ENCODE measurements at regions not wholly inside any gene's neighbourhood (a gene's known extent, or its start where the extent isn't known, plus 50 kb on each side); places are given as distances from the start of the nearest gene placed in this dataset.

- Mint-ChIP-seq H3K9me3 (no peaks in the 10 kb centered on the region), H3K27ac (no peak overlapping the region), H3K27me3 (no peaks in the 10 kb centered on the region), H3K4me1 (no peaks in the 10 kb centered on the region), H3K36me3 (no peaks in the 10 kb centered on the region), H3K4me3 (no peak overlapping the region)
Observed at GRCh38 chr12:25023808-25024207, 74.9 kb upstream of the BCAT1 start.

- no peak overlapping the region for H3K27ac Mint-ChIP-seq
- H3K27me3 Mint-ChIP-seq = no peaks in the 10 kb centered on the region
- no peaks in the 10 kb centered on the region for H3K4me1 Mint-ChIP-seq
- no peaks in the 10 kb centered on the region for H3K9me3 Mint-ChIP-seq
- no peak overlapping the region for H3K4me3 Mint-ChIP-seq
- H3K36me3 Mint-ChIP-seq = no peaks in the 10 kb centered on the region
Observed at GRCh38 chr12:25020621-25021243, 71.8 kb upstream of the BCAT1 start.

- Mint-ChIP-seq H3K4me1 (no peaks in the 10 kb centered on the region), H3K27ac (no peak overlapping the region), H3K4me3 (no peak overlapping the region), H3K27me3 (no peaks in the 10 kb centered on the region), H3K36me3 (no peaks in the 10 kb centered on the region), H3K9me3 (no peaks in the 10 kb centered on the region)
Observed at GRCh38 chr12:25018146-25018545, 69.2 kb upstream of the BCAT1 start.

- Mint-ChIP-seq H3K27me3 (no peaks in the 10 kb centered on the region), H3K36me3 (no peaks in the 10 kb centered on the region), H3K4me3 (no peak overlapping the region), H3K9me3 (no peaks in the 10 kb centered on the region), H3K27ac (no peak overlapping the region), H3K4me1 (no peaks in the 10 kb centered on the region)
Observed at GRCh38 chr12:25017336-25017735, 68.4 kb upstream of the BCAT1 start.

GRCh38 chr12:25014961-25015360, 66.1 kb upstream of the BCAT1 start:
- no peaks in the 10 kb centered on the region for H3K4me1 Mint-ChIP-seq
- H3K27me3 Mint-ChIP-seq = no peaks in the 10 kb centered on the region
- no peak overlapping the region for H3K27ac Mint-ChIP-seq

GRCh38 chr12:25013061-25013460, 64.2 kb upstream of the BCAT1 start:
- no peak overlapping the region for H3K27ac Mint-ChIP-seq
- no peaks in the 10 kb centered on the region for H3K36me3 Mint-ChIP-seq
- H3K9me3 Mint-ChIP-seq = no peaks in the 10 kb centered on the region
- no peak overlapping the region for H3K4me3 Mint-ChIP-seq
- no peaks in the 10 kb centered on the region for H3K4me1 Mint-ChIP-seq
- H3K27me3 Mint-ChIP-seq = no peaks in the 10 kb centered on the region

More at GRCh38 chr12:25014961-25015360, 66.1 kb upstream of the BCAT1 start:
- H3K9me3 Mint-ChIP-seq = no peaks in the 10 kb centered on the region
- no peak overlapping the region for H3K4me3 Mint-ChIP-seq
- H3K36me3 Mint-ChIP-seq = no peaks in the 10 kb centered on the region

- no peaks in the 10 kb centered on the region for H3K36me3 Mint-ChIP-seq
- H3K27ac Mint-ChIP-seq = no peak overlapping the region
- H3K4me1 Mint-ChIP-seq = no peaks in the 10 kb centered on the region
Observed at GRCh38 chr12:25009496-25010092, 60.7 kb upstream of the BCAT1 start.

GRCh38 chr12:25005376-25005775, 56.5 kb upstream of the BCAT1 start:
- no peak overlapping the region for H3K4me3 Mint-ChIP-seq
- H3K27me3 Mint-ChIP-seq = peaks cover 2% of the 10 kb centered on the region
- no peaks in the 10 kb centered on the region for H3K9me3 Mint-ChIP-seq
- no peaks in the 10 kb centered on the region for H3K4me1 Mint-ChIP-seq
- H3K36me3 Mint-ChIP-seq = no peaks in the 10 kb centered on the region
- no peak overlapping the region for H3K27ac Mint-ChIP-seq

More at GRCh38 chr12:25009496-25010092, 60.7 kb upstream of the BCAT1 start:
- no peak overlapping the region for H3K4me3 Mint-ChIP-seq
- H3K27me3 Mint-ChIP-seq = no peaks in the 10 kb centered on the region
- H3K9me3 Mint-ChIP-seq = no peaks in the 10 kb centered on the region

- Mint-ChIP-seq H3K27me3 (peaks cover 2% of the 10 kb centered on the region), H3K4me3 (no peak overlapping the region), H3K27ac (no peak overlapping the region), H3K9me3 (no peaks in the 10 kb centered on the region), H3K36me3 (no peaks in the 10 kb centered on the region), H3K4me1 (no peaks in the 10 kb centered on the region)
Observed at GRCh38 chr12:25004447-25004846, 55.5 kb upstream of the BCAT1 start.

- H3K4me3 Mint-ChIP-seq = no peak overlapping the region
- peaks cover 2% of the 10 kb centered on the region for H3K27me3 Mint-ChIP-seq
- H3K9me3 Mint-ChIP-seq = no peaks in the 10 kb centered on the region
- H3K27ac Mint-ChIP-seq = no peak overlapping the region
- H3K36me3 Mint-ChIP-seq = no peaks in the 10 kb centered on the region
- peaks cover 14% of the 10 kb centered on the region for H3K4me1 Mint-ChIP-seq
Observed at GRCh38 chr12:25001311-25001710, 52.4 kb upstream of the BCAT1 start.

Measured in activated naive CD4-positive, alpha-beta T cell treated with anti-CD3 and anti-CD28 coated beads, Interleukin-2, amount 50 U/mL, for 24 hours (primary cell).